Spleen (tissue), 11 donors: ENCODE measurements at regions not wholly inside any gene's neighbourhood (a gene's known extent, or its start where the extent isn't known, plus 50 kb on each side); places are given as distances from the start of the nearest gene placed in this dataset.

ENCODE experiments used
- DNase-seq: peaks from one replicate; pipeline ENCODE4 v3.0.0-alpha.2; 2020
- H3K27ac ChIP-seq, 8 donors: fragments of 200-600 bp; sonication (generic) in 7 of 8; 1 replicate in 4 of 8; 2 replicates in 4 of 8; pipeline versions ENCODE4 v1.5.0 to v1.8.0; 2016 to 2021; ENCODE audit warnings: inconsistent platforms in 4 of 8, mild to moderate bottlenecking in 4 of 8, moderate library complexity in 1 of 8
- H3K27me3 ChIP-seq, 7 donors: fragments of 200-600 bp; sonication (generic) in 6 of 7; replicated peaks in 1 of 7; 1 replicate in 4 of 7; 2 replicates in 3 of 7; pipeline versions ENCODE4 v1.5.0 to v1.8.0; 2016 to 2021; ENCODE audit warnings: inconsistent platforms in 3 of 7, mild to moderate bottlenecking in 1 of 7
- H3K36me3 ChIP-seq, 6 donors: fragments of 200-600 bp; sonication (generic) in 5 of 6; 1 replicate in 4 of 6; 2 replicates in 2 of 6; pipeline versions ENCODE4 v1.5.0 to v1.8.0; 2016 to 2021; ENCODE audit warnings: inconsistent platforms in 2 of 6
- H3K4me1 ChIP-seq, 6 donors: fragments of 200-600 bp; sonication (generic) in 5 of 6; 1 replicate in 3 of 6; 2 replicates in 3 of 6; pipeline versions ENCODE4 v1.5.0 to v1.8.0; 2016 to 2021; ENCODE audit warnings: inconsistent platforms in 3 of 6
- H3K4me3 ChIP-seq, 8 donors: fragments of 200-600 bp; sonication (generic) in 7 of 8; 1 replicate in 4 of 8; 2 replicates in 4 of 8; pipeline versions ENCODE4 v1.5.0 to v1.8.0; 2016 to 2021; ENCODE audit warnings: inconsistent platforms in 4 of 8, mild to moderate bottlenecking in 4 of 8, moderate library complexity in 2 of 8
- H3K9me3 ChIP-seq, 8 donors: fragments of 200-600 bp; sonication (generic) in 7 of 8; 1 replicate in 4 of 8; 2 replicates in 4 of 8; pipeline versions ENCODE4 v1.5.0 to v1.8.0; 2016 to 2021; ENCODE audit warnings: inconsistent platforms in 4 of 8
- CTCF ChIP-seq, 11 experiments: fragments of 200-600 bp in 7 of 11; fragments of 450-650 bp in 4 of 11; sonication (generic) in 4 of 11; IDR thresholded peaks in 8 of 11; conservative IDR thresholded peaks in 3 of 11; 1 replicate in 7 of 11; 2 replicates in 4 of 11; pipeline versions ENCODE4 v1.4.0 to v1.8.0; 2016 to 2021; ENCODE audit warnings: antibody characterized with exemption in 11 of 11, inconsistent platforms in 4 of 11, mild to moderate bottlenecking in 1 of 11
- POLR2A ChIP-seq, 3 donors: fragments of 450-650 bp; IDR thresholded peaks; one replicate each; pipeline ENCODE4 v1.5.1; 2017; ENCODE audit warnings: antibody characterized with exemption in 3 of 3, mild to moderate bottlenecking in 1 of 3
- POLR2AphosphoS5 ChIP-seq, 3 donors: sonication (generic); formaldehyde crosslinking; IDR thresholded peaks; one replicate each; pipeline ENCODE4 v1.5.1; 2017; ENCODE audit warnings: antibody characterized with exemption in 3 of 3
- WGBS, 5 donors: extraction: QIAGEN DNeasy Blood & Tissue Kit in 3 of 5; methylation state at CpG; one replicate each; pipeline versions ENCODE4 v1.1.5 to v1.1.7; 2013 to 2018; 5-methylcytosine and 5-hydroxymethylcytosine counted together
- intact Hi-C: fragments of 100-400 bp; cut with DNase I; formaldehyde crosslinking; loops from one replicate; pipeline ENCODE4 v1.15.0; 2023; ENCODE audit warnings: low total_unique reads
- donor health status: healthy with polysubstance abuse.
- donor health status: DM: no; HTN: no; CAD: no; lungs with moderate emphysema.
- donor health status: DM: no; HTN: no; CAD: no.
- donor health status: Bipolar disorder and iron deficiency.
- donor health status: healthy.
- donor health status: DM: no; HTN: no; CAD: no.
- donor health status: DM: yes; HTN: yes; CAD: no.

- Histone ChIP-seq H3K27me3 (peaks cover 0 to 8% (median 0%) of the 10 kb centered on the region in 7 donors), H3K4me3 (no peak overlapping the region), H3K4me1 (no peaks in the 10 kb centered on the region), H3K36me3 (no peaks in the 10 kb centered on the region), H3K27ac (no peak overlapping the region), H3K9me3 (no peaks in the 10 kb centered on the region)
- TF ChIP-seq POLR2A (IDR thresholded peaks at IDR 0.05): no peak
- TF ChIP-seq POLR2AphosphoS5 (IDR thresholded peaks at IDR 0.05): no peak
- no peak for TF ChIP-seq CTCF (IDR thresholded peaks at IDR 0.05 in 8 of 11, conservative IDR thresholded peaks at IDR 0.05 in 3 of 11)
- WGBS, 5 donors: 37 to 69% (median 53%) methylated on average over 4 of the region's 4 CpGs
- intact Hi-C loops: no loop called here
- DNase-seq: no peak
Measured at GRCh38 chr5:133763744-133764143, 151.4 kb upstream of the FSTL4 start.

- Histone ChIP-seq H3K9me3 (no peaks in the 10 kb centered on the region), H3K27ac (no peak overlapping the region), H3K27me3 (peaks cover 0 to 11% (median 0%) of the 10 kb centered on the region in 7 donors), H3K4me1 (no peaks in the 10 kb centered on the region), H3K4me3 (no peak overlapping the region), H3K36me3 (no peaks in the 10 kb centered on the region)
- intact Hi-C loops: no loop called here
- WGBS, 5 donors: 75 to 82% (median 80%) methylated on average over 4 of the region's 4 CpGs
- no peak for DNase-seq
- TF ChIP-seq POLR2AphosphoS5 (IDR thresholded peaks at IDR 0.05): no peak
Measured at GRCh38 chr5:133761632-133762031, 149.3 kb upstream of the FSTL4 start.

GRCh38 chr5:133760532-133760931 is 148.2 kb upstream of the FSTL4 start:
- 80 to 90% (median 85%) methylated on average over 3 of the region's 3 CpGs for WGBS, 5 donors
- intact Hi-C loops: no loop called here
- H3K27me3 ChIP-seq: peaks cover 0 to 22% (median 3%) of the 10 kb centered on the region in 7 donors
- no peak for DNase-seq
- TF ChIP-seq CTCF (IDR thresholded peaks at IDR 0.05 in 8 of 11, conservative IDR thresholded peaks at IDR 0.05 in 3 of 11) (no peak), POLR2AphosphoS5 (IDR thresholded peaks at IDR 0.05) (no peak), POLR2A (IDR thresholded peaks at IDR 0.05) (no peak)
- no peak overlapping the region for H3K4me3 ChIP-seq
- H3K36me3 ChIP-seq: no peaks in the 10 kb centered on the region
- H3K9me3 ChIP-seq: no peaks in the 10 kb centered on the region
- H3K27ac ChIP-seq: no peak overlapping the region
- H3K4me1 ChIP-seq: no peaks in the 10 kb centered on the region

GRCh38 chr5:133758641-133759040 is 146.3 kb upstream of the FSTL4 start:
- no peak overlapping the region for H3K27ac ChIP-seq
- no peaks in the 10 kb centered on the region for H3K4me1 ChIP-seq
- intact Hi-C loops: loop anchor here (10.0 kb wide), 1 partner anchor 106 kb away; no protein-coding TSS in a partner anchor
- DNase-seq: no peak
- H3K9me3 ChIP-seq: no peaks in the 10 kb centered on the region
- H3K27me3 ChIP-seq: peaks cover 0 to 29% (median 3%) of the 10 kb centered on the region in 7 donors
- H3K36me3 ChIP-seq: no peaks in the 10 kb centered on the region
- TF ChIP-seq POLR2AphosphoS5 (IDR thresholded peaks at IDR 0.05) (no peak), CTCF (IDR thresholded peaks at IDR 0.05 in 8 of 11, conservative IDR thresholded peaks at IDR 0.05 in 3 of 11) (no peak), POLR2A (IDR thresholded peaks at IDR 0.05) (no peak)
- 11 to 96% (median 40%) methylated on average over 1 of the region's 1 CpG for WGBS, 5 donors
- H3K4me3 ChIP-seq: no peak overlapping the region
